Upper lobe of right lung (tissue), 1 donor: ENCODE measurements at regions not wholly inside any gene's neighbourhood (a gene's known extent, or its start where the extent isn't known, plus 50 kb on each side); places are given as distances from the start of the nearest gene placed in this dataset.
"Not testable (repeated sequence)": the region's sequence is repeated elsewhere in the genome, so short reads cannot be mapped to it uniquely, and the experiment has no call there.

ENCODE experiments used
- ATAC-seq: fragments of 200-7000 bp; cut with Tn5 transposase; one replicate; pipeline ENCODE4 v1.9.1; 2020; ENCODE audit warnings: mild to moderate bottlenecking, moderate library complexity
- DNase-seq: peaks from one replicate; pipeline ENCODE4 v3.0.0-alpha.2; 2020
- H3K27ac ChIP-seq: fragments of 200-600 bp; one replicate; pipeline ENCODE4 v1.8.0; 2022
- H3K27me3 ChIP-seq: fragments of 200-600 bp; one replicate; pipeline ENCODE4 v1.8.0; 2022; ENCODE audit warnings: mild to moderate bottlenecking
- H3K36me3 ChIP-seq: fragments of 200-600 bp; one replicate; pipeline ENCODE4 v1.8.0; 2022
- H3K4me1 ChIP-seq: fragments of 200-600 bp; one replicate; pipeline ENCODE4 v1.8.0; 2022
- H3K4me3 ChIP-seq: fragments of 200-600 bp; one replicate; pipeline ENCODE4 v1.8.0; 2022; ENCODE audit warnings: mild to moderate bottlenecking
- H3K9me3 ChIP-seq: fragments of 200-600 bp; one replicate; pipeline ENCODE4 v1.8.0; 2022
- CTCF ChIP-seq: fragments of 200-600 bp; IDR thresholded peaks from one replicate; pipeline ENCODE4 v1.8.0; 2022; ENCODE audit warnings: antibody characterized with exemption
- intact Hi-C: fragments of 100-400 bp; cut with DNase I; formaldehyde crosslinking; loops from one replicate; pipeline ENCODE4 v1.11.0; 2022
- donor health status: DM: no; HTN: yes; CAD: no; lungs with severe emphysema.

- H3K9me3 ChIP-seq, result no peaks in the 10 kb centered on the region
- H3K36me3 ChIP-seq, result no peaks in the 10 kb centered on the region
- no peaks in the 10 kb centered on the region for H3K27me3 ChIP-seq
- no peak overlapping the region for H3K4me3 ChIP-seq
- H3K4me1 ChIP-seq, result no peaks in the 10 kb centered on the region
- TF ChIP-seq CTCF, result no peak
- ATAC-seq (no peak), DNase-seq (no peak)
- intact Hi-C loops, result no loop called here
- no peak overlapping the region for H3K27ac ChIP-seq
Measured at GRCh38 chr11:50333861-50334260, 301.2 kb downstream of the OR4C45 start.

- H3K36me3 ChIP-seq, H3K27ac ChIP-seq, H3K9me3 ChIP-seq, H3K4me1 ChIP-seq, H3K27me3 ChIP-seq, H3K4me3 ChIP-seq, ATAC-seq, DNase-seq, intact Hi-C loops: not testable (repeated sequence)
Measured at GRCh38 chr11:50337432-50337831, 304.8 kb downstream of the OR4C45 start.

GRCh38 chr11:50348018-50348417 lies 315.3 kb downstream of the OR4C45 start:
- H3K9me3 ChIP-seq, H3K4me1 ChIP-seq, H3K36me3 ChIP-seq, intact Hi-C loops, H3K27me3 ChIP-seq, ATAC-seq, H3K27ac ChIP-seq, DNase-seq, H3K4me3 ChIP-seq: not testable (repeated sequence)

DNA sequence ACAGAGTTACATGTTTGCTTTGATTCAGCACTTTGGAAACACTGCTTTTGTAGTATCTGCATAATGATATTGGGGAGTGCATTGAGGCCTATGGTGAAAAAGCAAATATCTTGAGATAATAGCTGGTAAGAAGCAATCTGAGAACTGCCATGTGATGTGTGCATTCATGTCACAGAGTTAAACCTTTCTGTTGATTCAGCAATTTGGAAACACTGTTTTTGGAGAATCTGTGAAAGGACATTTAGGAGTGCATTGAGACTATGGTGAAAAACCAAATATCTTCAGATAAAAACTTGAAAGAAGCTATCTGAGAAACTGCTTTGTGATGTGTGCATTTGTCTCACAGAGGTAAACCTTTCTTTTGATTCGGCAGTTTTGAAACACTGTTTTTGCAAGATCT lies 346.8 kb downstream of the OR4C45 start:
- peaks cover 25% of the 10 kb centered on the region for H3K9me3 ChIP-seq
- H3K27me3 ChIP-seq, result no peaks in the 10 kb centered on the region
- no peaks in the 10 kb centered on the region for H3K4me1 ChIP-seq
- H3K27ac ChIP-seq, result no peak overlapping the region
- no peak for ATAC-seq
- intact Hi-C loops, result no loop called here
- DNase-seq, result no peak
- H3K4me3 ChIP-seq, result no peak overlapping the region
- no peak for TF ChIP-seq CTCF
- H3K36me3 ChIP-seq, result no peaks in the 10 kb centered on the region

GRCh38 chr11:50394017-50394416 lies 361.3 kb downstream of the OR4C45 start:
- H3K27ac ChIP-seq, result no peak overlapping the region
- no peaks in the 10 kb centered on the region for H3K4me1 ChIP-seq
- intact Hi-C loops, result no loop called here
- H3K27me3 ChIP-seq, result no peaks in the 10 kb centered on the region
- TF ChIP-seq CTCF, result no peak
- no peak for ATAC-seq
- H3K9me3 ChIP-seq, result peaks cover 57% of the 10 kb centered on the region
- H3K36me3 ChIP-seq, result no peaks in the 10 kb centered on the region
- no peak for DNase-seq
- H3K4me3 ChIP-seq, result no peak overlapping the region

- Histone ChIP-seq H3K27ac (no peak overlapping the region), H3K36me3 (no peaks in the 10 kb centered on the region), H3K4me3 (no peak overlapping the region), H3K4me1 (no peaks in the 10 kb centered on the region), H3K9me3 (peaks cover 7% of the 10 kb centered on the region), H3K27me3 (no peaks in the 10 kb centered on the region)
- DNase-seq (no peak), ATAC-seq (peak; percentile 19)
- no peak for TF ChIP-seq CTCF
- intact Hi-C loops, result no loop called here
Measured at GRCh38 chr11:50412832-50413231, 380.2 kb downstream of the OR4C45 start.

DNA sequence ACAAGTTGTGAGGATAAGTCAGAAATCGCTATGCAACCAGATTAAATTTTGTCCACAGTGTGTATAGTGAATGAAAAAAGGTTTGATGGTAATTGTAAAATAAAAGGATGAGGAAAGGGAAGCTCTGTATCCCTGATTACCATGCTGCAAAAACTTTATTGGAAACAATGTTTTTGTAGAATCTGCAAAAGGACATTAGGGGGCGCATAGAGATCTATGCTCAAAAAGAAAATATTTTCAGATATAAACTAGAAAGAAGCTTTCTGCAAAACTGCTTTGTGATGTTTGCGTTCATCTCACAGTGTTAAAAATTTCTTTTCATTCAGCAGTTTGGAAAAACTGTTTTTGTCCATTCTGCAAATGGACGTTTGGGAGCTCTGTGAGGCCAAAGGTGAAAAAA lies 390.5 kb downstream of the OR4C45 start:
- Histone ChIP-seq H3K27me3 (no peaks in the 10 kb centered on the region), H3K9me3 (no peaks in the 10 kb centered on the region), H3K27ac (no peak overlapping the region), H3K36me3 (no peaks in the 10 kb centered on the region), H3K4me1 (no peaks in the 10 kb centered on the region), H3K4me3 (no peak overlapping the region)
- TF ChIP-seq CTCF, result no peak
- no peak for DNase-seq
- ATAC-seq, result no peak
- intact Hi-C loops, result loop anchor here (10.0 kb wide), 1 partner anchor 62 kb away; no protein-coding TSS in a partner anchor
